ENCODE measurements at regions not wholly inside any gene's neighbourhood (a gene's known extent, or its start where the extent isn't known, plus 50 kb on each side); places are given as distances from the start of the nearest gene placed in this dataset.

DNA sequence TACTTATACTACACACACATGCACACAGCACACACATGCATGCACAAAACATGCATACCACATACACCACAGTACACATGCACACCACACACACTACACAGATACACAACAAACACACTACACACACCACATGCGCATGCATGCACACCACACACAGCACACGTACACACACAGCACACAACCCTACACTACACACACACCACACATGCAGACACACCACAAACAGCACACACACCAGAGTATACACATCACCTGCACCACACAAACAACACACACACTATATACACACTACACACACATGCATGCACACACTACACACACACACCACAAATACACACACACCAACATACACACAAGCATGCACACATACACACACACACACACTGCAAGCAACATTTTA lies 166.8 kb downstream of the AHSP start:
- TF ChIP-seq, protein P1, sequence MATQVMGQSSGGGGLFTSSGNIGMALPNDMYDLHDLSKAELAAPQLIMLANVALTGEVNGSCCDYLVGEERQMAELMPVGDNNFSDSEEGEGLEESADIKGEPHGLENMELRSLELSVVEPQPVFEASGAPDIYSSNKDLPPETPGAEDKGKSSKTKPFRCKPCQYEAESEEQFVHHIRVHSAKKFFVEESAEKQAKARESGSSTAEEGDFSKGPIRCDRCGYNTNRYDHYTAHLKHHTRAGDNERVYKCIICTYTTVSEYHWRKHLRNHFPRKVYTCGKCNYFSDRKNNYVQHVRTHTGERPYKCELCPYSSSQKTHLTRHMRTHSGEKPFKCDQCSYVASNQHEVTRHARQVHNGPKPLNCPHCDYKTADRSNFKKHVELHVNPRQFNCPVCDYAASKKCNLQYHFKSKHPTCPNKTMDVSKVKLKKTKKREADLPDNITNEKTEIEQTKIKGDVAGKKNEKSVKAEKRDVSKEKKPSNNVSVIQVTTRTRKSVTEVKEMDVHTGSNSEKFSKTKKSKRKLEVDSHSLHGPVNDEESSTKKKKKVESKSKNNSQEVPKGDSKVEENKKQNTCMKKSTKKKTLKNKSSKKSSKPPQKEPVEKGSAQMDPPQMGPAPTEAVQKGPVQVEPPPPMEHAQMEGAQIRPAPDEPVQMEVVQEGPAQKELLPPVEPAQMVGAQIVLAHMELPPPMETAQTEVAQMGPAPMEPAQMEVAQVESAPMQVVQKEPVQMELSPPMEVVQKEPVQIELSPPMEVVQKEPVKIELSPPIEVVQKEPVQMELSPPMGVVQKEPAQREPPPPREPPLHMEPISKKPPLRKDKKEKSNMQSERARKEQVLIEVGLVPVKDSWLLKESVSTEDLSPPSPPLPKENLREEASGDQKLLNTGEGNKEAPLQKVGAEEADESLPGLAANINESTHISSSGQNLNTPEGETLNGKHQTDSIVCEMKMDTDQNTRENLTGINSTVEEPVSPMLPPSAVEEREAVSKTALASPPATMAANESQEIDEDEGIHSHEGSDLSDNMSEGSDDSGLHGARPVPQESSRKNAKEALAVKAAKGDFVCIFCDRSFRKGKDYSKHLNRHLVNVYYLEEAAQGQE (IDR thresholded peaks at IDR 0.05; ENCODE audit: insufficient read depth in 1 of 2, low read depth in 2 of 2, low read length in 2 of 2) = no peak
- TF ChIP-seq POLR2AphosphoS5 (IDR thresholded peaks at IDR 0.05; ENCODE audit: low read depth, low read length) = no peak

GRCh38 chr16:31695667-31696066 lies 168.0 kb downstream of the AHSP start:
- TF ChIP-seq POLR2AphosphoS5 (IDR thresholded peaks at IDR 0.05; ENCODE audit: low read depth, low read length) (no peak), SIN3A (IDR thresholded peaks at IDR 0.05; ENCODE audit: borderline replicate concordance, insufficient read depth, low read length) (no peak), FOXP2 (optimal IDR thresholded peaks at IDR 0.05; ENCODE audit: borderline replicate concordance, extremely low read depth, extremely low read length, insufficient read depth) (no peak), TAF1 (IDR thresholded peaks at IDR 0.05; ENCODE audit: borderline replicate concordance, insufficient read depth, low read length) (no peak)
- TF ChIP-seq, protein P1 (IDR thresholded peaks at IDR 0.05; ENCODE audit: insufficient read depth in 1 of 2, low read depth in 2 of 2, low read length in 2 of 2) = no peak

DNA sequence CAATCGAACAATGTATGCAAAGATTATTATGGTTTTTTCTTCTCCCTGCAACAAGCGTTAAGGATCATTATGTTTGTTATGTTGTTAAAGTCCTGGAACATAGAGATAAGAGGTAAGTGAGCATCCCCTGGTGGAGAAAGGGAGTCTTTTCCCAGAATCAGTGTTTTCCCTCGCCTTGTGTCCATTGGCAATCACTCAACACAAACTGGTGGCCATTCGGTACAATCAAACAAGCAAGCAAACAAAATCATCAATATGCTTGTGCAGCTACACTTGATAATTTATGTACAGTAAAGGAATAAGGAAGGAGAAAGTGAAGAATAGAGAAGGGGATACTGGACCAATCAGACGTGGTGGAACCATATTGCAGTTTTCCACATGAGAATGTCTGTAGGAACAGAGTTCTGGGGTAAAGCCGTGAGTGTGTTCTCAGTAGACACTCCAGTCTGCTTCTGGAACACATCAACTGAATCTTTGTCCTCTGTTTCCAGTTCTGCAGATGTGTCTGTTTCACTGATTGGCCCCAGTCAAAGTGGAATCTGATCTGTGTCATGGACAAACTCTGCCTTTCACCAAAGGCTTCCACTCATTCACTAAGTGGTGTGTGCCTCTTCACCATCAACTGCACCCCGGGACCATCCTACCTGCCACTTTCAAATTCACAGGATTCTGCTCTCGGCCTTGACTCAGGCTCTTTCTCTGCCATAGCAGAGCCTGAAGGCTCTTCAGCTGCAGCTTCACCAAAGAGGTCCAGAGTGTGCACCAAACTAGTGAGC lies 169.5 kb downstream of the AHSP start:
- TF ChIP-seq FOXP2 (optimal IDR thresholded peaks at IDR 0.05; ENCODE audit: borderline replicate concordance, extremely low read depth, extremely low read length, insufficient read depth) (no peak), POLR2AphosphoS5 (IDR thresholded peaks at IDR 0.05; ENCODE audit: low read depth, low read length) (no peak), SIN3A (IDR thresholded peaks at IDR 0.05; ENCODE audit: borderline replicate concordance, insufficient read depth, low read length) (no peak), TAF1 (IDR thresholded peaks at IDR 0.05; ENCODE audit: borderline replicate concordance, insufficient read depth, low read length) (no peak)
- TF ChIP-seq, protein P1 (IDR thresholded peaks at IDR 0.05; ENCODE audit: insufficient read depth in 1 of 2, low read depth in 2 of 2, low read length in 2 of 2) = no peak

DNA sequence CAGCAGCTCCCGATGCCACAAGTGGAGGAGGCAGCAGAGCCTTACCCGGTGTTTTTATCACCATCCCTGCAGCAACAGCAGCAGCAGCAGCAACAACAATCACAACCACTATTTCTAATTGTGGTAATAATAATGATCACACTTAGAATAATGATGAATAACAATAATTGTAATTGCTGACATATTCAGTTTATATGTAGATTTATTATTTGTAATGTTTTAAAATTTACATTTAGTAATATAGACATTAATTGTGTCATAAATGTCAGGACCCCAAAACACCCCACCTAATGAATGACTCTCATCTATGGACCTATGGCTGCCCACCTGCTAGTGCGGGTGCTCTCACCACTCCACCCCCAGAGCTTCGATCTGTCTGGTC lies 170.0 kb downstream of the AHSP start:
- TF ChIP-seq, protein P1 (IDR thresholded peaks at IDR 0.05; ENCODE audit: insufficient read depth in 1 of 2, low read depth in 2 of 2, low read length in 2 of 2) = no peak
- no peak for TF ChIP-seq TAF1 (IDR thresholded peaks at IDR 0.05; ENCODE audit: borderline replicate concordance, insufficient read depth, low read length)
- no peak for TF ChIP-seq POLR2AphosphoS5 (IDR thresholded peaks at IDR 0.05; ENCODE audit: low read depth, low read length)
- no peak for TF ChIP-seq SIN3A (IDR thresholded peaks at IDR 0.05; ENCODE audit: borderline replicate concordance, insufficient read depth, low read length)
- TF ChIP-seq FOXP2 (optimal IDR thresholded peaks at IDR 0.05; ENCODE audit: borderline replicate concordance, extremely low read depth, extremely low read length, insufficient read depth) = no peak

GRCh38 chr16:31698901-31699300 lies 171.2 kb downstream of the AHSP start:
- no peak for TF ChIP-seq FOXP2 (optimal IDR thresholded peaks at IDR 0.05; ENCODE audit: borderline replicate concordance, extremely low read depth, extremely low read length, insufficient read depth)
- TF ChIP-seq TAF1 (IDR thresholded peaks at IDR 0.05; ENCODE audit: borderline replicate concordance, insufficient read depth, low read length) = no peak

All from PFSK-1 (cell line).